Pancreas (tissue), 10 donors: ENCODE measurements at regions not wholly inside any gene's neighbourhood (a gene's known extent, or its start where the extent isn't known, plus 50 kb on each side); places are given as distances from the start of the nearest gene placed in this dataset.

Experiments used
- ATAC-seq, 4 donors: fragments of 200-7000 bp; cut with Tn5 transposase; one replicate each; pipeline versions ENCODE4 v1.8.0 to v1.9.1; 2020; ENCODE audit warnings: mild to moderate bottlenecking in 4 of 4, moderate library complexity in 4 of 4
- DNase-seq, 6 donors: peaks; one replicate each; pipeline ENCODE4 v3.0.0-alpha.2; 2020
- FAIRE-seq: peaks from 2 replicates; lab custom pipeline; 2012; peaks lifted over from hg19 to GRCh38; lab: Jason Lieb, UNC
- H3K27ac ChIP-seq, 4 donors: fragments of 200-600 bp; sonication (generic); 1 replicate in 3 of 4; 2 replicates in 1 of 4; pipeline versions ENCODE4 v1.5.0 to v1.8.0; 2020
- H3K27me3 ChIP-seq, 4 donors: fragments of 200-600 bp; one replicate each; pipeline ENCODE4 v1.8.0; 2021
- H3K36me3 ChIP-seq, 3 donors: fragments of 200-600 bp; sonication (generic) in 1 of 3; one replicate each; pipeline versions ENCODE4 v1.5.0 to v1.8.0; 2020 to 2021
- H3K4me1 ChIP-seq, 3 donors: fragments of 200-600 bp; one replicate each; pipeline ENCODE4 v1.8.0; 2021
- H3K4me3 ChIP-seq, 4 donors: fragments of 200-600 bp; sonication (generic) in 2 of 4; one replicate each; pipeline versions ENCODE4 v1.5.0 to v1.8.0; 2020 to 2021
- H3K9me3 ChIP-seq, 4 donors: fragments of 200-600 bp; one replicate each; pipeline ENCODE4 v1.8.0; 2021
- WGBS, 2 donors: extraction: QIAGEN DNeasy Blood & Tissue Kit; methylation state at CpG; one replicate each; pipeline ENCODE4 v1.1.7; 2013; 5-methylcytosine and 5-hydroxymethylcytosine counted together
- intact Hi-C, 3 donors: fragments of 100-400 bp; cut with DNase I; formaldehyde crosslinking; loops; one replicate each; pipeline versions ENCODE4 v1.11.1 to v1.14.2; 2022
- TF ChIP-seq, protein P1 (sequence below), 4 donors: fragments of 200-600 bp; sonication (generic) in 3 of 4; IDR thresholded peaks; one replicate each; pipeline versions ENCODE4 v1.5.0 to v1.8.0; 2021; ENCODE audit warnings: antibody characterized with exemption in 4 of 4
- donor health status: healthy with polysubstance abuse.
- donor health status: DM: no; HTN: no; CAD: no; lungs with moderate emphysema.
- donor health status: DM: no; HTN: no; CAD: no.
- donor health status: control.
- donor health status: control.
- donor health status: Bipolar disorder and iron deficiency.
- donor health status: DM: yes; HTN: yes; CAD: no.
- donor health status: DM: no; HTN: no; CAD: no.
- donor health status: DM: no; HTN: no; CAD: no.
- donor health status: DM: yes; HTN: yes; CAD: no.

DNA sequence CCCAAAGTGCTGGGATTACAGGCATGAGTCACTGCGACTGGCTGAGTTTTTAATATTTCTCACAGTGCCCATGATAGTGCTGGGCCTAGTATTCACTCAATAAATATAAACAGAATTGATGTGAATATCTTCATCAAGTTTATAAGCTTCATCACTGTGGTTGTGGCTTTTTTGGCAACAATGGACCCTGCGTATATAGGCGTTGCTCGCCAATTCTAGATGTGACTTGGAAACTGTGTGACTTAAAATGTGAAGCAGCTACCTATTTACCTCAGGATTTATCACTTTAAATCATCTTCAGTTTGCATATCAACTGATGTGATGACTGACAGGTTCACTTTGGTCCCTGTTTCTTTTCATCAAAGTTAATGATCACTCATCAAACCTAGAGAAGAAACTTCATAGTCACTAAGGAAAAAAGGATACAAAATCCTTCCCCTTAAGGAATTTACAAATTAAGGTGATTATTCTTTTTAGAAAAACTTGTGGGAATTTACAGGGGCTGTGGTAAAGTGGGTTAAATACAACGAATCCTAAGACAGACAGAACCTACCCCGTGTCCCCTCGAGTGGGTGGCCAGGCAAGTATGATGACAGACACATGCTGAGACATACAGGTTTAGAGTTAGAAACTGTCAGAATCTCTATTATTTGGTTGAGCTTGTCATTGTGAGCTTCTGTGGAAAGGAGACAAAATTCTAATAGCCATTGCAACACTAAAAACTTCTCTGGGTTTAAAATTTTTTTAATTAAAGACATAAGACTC is 101.3 kb downstream of the AKAP11 start:
- 68 to 70% methylated on average over 7 of the region's 7 CpGs for WGBS, 2 donors
- no peaks in the 10 kb centered on the region for H3K36me3 ChIP-seq
- H3K27ac ChIP-seq: no peak overlapping the region
- no peaks in the 10 kb centered on the region for H3K27me3 ChIP-seq
- no peak for FAIRE-seq
- intact Hi-C loops: no loop called here
- no peaks in the 10 kb centered on the region for H3K9me3 ChIP-seq
- no peaks in the 10 kb centered on the region for H3K4me1 ChIP-seq
- TF ChIP-seq, protein P1, sequence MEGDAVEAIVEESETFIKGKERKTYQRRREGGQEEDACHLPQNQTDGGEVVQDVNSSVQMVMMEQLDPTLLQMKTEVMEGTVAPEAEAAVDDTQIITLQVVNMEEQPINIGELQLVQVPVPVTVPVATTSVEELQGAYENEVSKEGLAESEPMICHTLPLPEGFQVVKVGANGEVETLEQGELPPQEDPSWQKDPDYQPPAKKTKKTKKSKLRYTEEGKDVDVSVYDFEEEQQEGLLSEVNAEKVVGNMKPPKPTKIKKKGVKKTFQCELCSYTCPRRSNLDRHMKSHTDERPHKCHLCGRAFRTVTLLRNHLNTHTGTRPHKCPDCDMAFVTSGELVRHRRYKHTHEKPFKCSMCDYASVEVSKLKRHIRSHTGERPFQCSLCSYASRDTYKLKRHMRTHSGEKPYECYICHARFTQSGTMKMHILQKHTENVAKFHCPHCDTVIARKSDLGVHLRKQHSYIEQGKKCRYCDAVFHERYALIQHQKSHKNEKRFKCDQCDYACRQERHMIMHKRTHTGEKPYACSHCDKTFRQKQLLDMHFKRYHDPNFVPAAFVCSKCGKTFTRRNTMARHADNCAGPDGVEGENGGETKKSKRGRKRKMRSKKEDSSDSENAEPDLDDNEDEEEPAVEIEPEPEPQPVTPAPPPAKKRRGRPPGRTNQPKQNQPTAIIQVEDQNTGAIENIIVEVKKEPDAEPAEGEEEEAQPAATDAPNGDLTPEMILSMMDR (IDR thresholded peaks at IDR 0.05): no peak
- no peak for DNase-seq
- H3K4me3 ChIP-seq: no peak overlapping the region
- ATAC-seq: no peak

DNA sequence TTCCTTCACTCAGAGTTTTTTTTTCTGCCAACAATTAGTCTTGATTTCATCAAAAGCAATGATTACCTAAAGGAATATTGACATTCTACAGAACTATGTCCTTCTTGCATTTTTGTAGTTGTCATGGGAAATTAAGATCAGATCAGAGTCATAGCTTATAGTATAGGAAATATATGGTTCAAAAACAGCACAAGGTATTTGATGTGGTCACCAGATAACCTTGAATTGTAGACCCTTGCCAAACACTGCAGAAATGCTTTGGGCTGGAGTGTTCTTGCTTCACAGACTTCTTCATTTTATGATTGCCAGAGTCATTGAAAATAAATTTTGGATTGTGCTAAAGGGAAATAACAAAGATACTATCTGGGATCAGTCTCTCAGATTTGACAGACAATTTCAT is 103.7 kb downstream of the AKAP11 start:
- Histone ChIP-seq H3K4me1 (no peaks in the 10 kb centered on the region), H3K9me3 (no peaks in the 10 kb centered on the region), H3K4me3 (no peak overlapping the region), H3K27me3 (no peaks in the 10 kb centered on the region), H3K27ac (no peak overlapping the region), H3K36me3 (no peaks in the 10 kb centered on the region)
- intact Hi-C loops: no loop called here
- DNase-seq: no peak
- TF ChIP-seq, protein P1 (IDR thresholded peaks at IDR 0.05): no peak
- ATAC-seq: no peak
- no peak for FAIRE-seq

DNA sequence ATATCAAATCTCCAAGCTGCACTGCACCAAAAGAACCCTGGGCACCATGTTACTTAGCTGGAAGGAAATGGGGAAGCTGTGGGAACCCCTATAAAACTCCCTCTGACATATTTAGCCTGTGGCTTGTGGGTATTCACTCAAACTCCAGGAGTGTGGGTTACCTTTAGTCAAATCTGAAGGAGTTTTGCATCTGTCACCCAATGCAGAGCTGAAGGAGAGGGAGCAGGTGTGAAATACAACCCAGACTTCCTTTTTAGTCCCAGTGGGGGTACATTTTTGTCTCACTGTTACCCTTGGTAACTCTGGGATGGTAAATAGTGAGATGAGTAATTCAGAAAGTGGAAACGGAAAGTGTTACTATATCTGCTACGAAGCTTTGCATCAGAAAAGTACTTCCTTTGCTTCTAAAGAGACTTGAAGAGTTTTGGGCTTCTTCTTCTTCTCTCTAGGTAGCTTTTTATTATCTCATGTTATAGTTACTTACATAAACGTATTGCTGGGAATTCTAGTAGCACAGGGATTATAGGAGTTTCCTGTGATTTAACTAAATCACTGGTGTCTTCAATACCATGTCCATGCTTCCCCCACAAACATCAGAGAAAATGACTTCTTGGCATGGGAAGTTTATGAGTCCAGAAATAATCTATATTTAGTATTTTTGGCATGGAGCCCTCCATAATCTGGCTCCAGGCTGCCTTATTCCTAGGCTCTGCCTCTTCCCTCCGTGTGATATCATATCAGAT is 105.9 kb downstream of the AKAP11 start:
- FAIRE-seq (no peak), ATAC-seq (no peak)

GRCh38 chr13:42378383-42378780 is 106.4 kb downstream of the AKAP11 start:
- WGBS, 2 donors: 54 to 86% methylated on average over 3 of the region's 3 CpGs
- TF ChIP-seq, protein P1 (IDR thresholded peaks at IDR 0.05): no peak
- no peak for ATAC-seq
- Histone ChIP-seq H3K4me3 (no peak overlapping the region), H3K36me3 (no peaks in the 10 kb centered on the region), H3K27me3 (no peaks in the 10 kb centered on the region), H3K27ac (no peak overlapping the region), H3K9me3 (no peaks in the 10 kb centered on the region), H3K4me1 (no peaks in the 10 kb centered on the region)
- intact Hi-C loops: no loop called here
- no peak for DNase-seq
- no peak for FAIRE-seq

More for the DNA sequence above, 105.9 kb downstream of the AKAP11 start:
- DNase-seq: no peak
- Histone ChIP-seq H3K4me3 (no peak overlapping the region), H3K36me3 (no peaks in the 10 kb centered on the region), H3K9me3 (no peaks in the 10 kb centered on the region), H3K27ac (no peak overlapping the region), H3K27me3 (no peaks in the 10 kb centered on the region), H3K4me1 (no peaks in the 10 kb centered on the region)
- TF ChIP-seq, protein P1 (IDR thresholded peaks at IDR 0.05): no peak
- WGBS, 2 donors: 37 to 60% methylated on average over 4 of the region's 4 CpGs
- intact Hi-C loops: no loop called here

GRCh38 chr13:42379241-42379640 is 107.3 kb downstream of the AKAP11 start:
- H3K27ac ChIP-seq: no peak overlapping the region
- intact Hi-C loops: no loop called here
- H3K36me3 ChIP-seq: no peaks in the 10 kb centered on the region
- H3K4me3 ChIP-seq: no peak overlapping the region
- no peaks in the 10 kb centered on the region for H3K9me3 ChIP-seq
- WGBS, 2 donors: 74% methylated on average over 1 of the region's 1 CpG
- FAIRE-seq (no peak), DNase-seq (no peak), ATAC-seq (no peak)
- TF ChIP-seq, protein P1 (IDR thresholded peaks at IDR 0.05): no peak
- H3K4me1 ChIP-seq: no peaks in the 10 kb centered on the region
- H3K27me3 ChIP-seq: no peaks in the 10 kb centered on the region
